ENCODE measurements at regions not wholly inside any gene's neighbourhood (a gene's known extent, or its start where the extent isn't known, plus 50 kb on each side); places are given as distances from the start of the nearest gene placed in this dataset.

DNA sequence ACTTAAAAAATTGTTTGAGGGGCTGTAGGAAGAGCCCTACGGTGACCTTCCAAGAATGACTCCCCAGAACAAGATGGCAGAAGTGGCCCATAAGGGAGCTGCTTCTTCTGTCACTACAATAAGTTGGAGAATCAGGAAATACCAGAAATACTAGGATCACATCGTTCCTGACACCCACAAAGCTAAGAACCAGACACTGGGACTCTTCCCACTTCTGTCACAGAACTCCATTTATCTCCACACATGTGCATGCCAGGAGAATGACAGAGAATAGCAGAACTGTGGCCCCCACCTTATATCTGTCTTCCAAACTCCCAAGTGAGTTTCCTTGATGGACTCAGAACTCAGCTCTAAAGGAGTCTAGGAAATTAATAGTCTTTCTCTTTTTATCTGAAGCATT is 54.6 kb upstream of the UBR2 start:
- POLR2A ChIA-PET: interaction anchor here (0.6 to 1.6 kb wide), 3 partner anchors 9 to 187 kb away, joined by 3 to 9 read pairs (median 7); no protein-coding TSS in a partner anchor
- in situ Hi-C loops (cut with MboI): no loop called here

DNA sequence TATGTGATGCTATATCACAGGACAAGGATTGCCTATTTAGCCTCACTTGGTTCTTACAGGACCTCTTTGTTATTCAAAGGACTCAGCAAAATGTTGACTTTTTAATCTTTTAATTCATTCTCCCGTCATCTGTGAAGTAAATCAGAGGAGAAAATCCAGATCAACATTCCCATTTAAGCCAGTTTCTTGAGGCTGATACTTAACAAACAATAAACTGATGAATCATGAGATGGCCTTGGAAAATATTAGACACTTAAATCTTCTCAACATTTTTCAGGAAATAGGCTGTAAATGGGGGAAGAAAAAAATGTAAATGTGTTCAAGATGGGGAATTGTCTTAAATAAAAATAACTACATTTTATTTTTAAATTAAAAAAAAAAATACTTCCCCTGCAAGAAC is 55.9 kb upstream of the UBR2 start:
- Histone ChIP-seq H3K9ac (ENCODE audit: insufficient read depth in 1 of 2, low read depth in 2 of 2, low read length in 2 of 2) (no peak overlapping the region), H3K27me3 (ENCODE audit: control insufficient read depth in 2 of 2, insufficient read depth in 2 of 2, low read length in 2 of 2) (peaks cover 0 to 23% of the 10 kb centered on the region in 2 experiments; a peak in 3 of 5 replicates), H3K36me3 (ENCODE audit: control insufficient read depth, insufficient read depth, low read length) (no peaks in the 10 kb centered on the region), H2AFZ (ENCODE audit: low read depth, low read length) (no peak overlapping the region), H3K79me2 (ENCODE audit: control insufficient read depth, insufficient read depth, low read length) (no peaks in the 10 kb centered on the region), H3K27ac (ENCODE audit: extremely low read depth, low read depth, low read length) (no peak overlapping the region), H4K20me1 (replicated peaks; ENCODE audit: control insufficient read depth, insufficient read depth, low read length) (no peaks in the 10 kb centered on the region), H3K9me1 (ENCODE audit: control insufficient read depth, insufficient read depth, low read length) (no peaks in the 10 kb centered on the region), H3K4me2 (ENCODE audit: insufficient read depth, low read length) (no peak overlapping the region), H3K4me3 (no peak overlapping the region), H3K4me1 (replicated peaks in 1 of 2; ENCODE audit: control insufficient read depth in 2 of 2, insufficient read depth in 2 of 2, low read length in 2 of 2) (no peaks in the 10 kb centered on the region), H3K9me3 (replicated peaks; ENCODE audit: control insufficient read depth, insufficient read depth, low read depth, low read length) (no peaks in the 10 kb centered on the region)
- POLR2A ChIA-PET: interaction anchor here (1.0 kb wide), 1 partner anchor 22 kb away, joined by 3 read pairs; no protein-coding TSS in a partner anchor
- CTCF ChIA-PET (ENCODE audit: low intra/inter-chr PET ratio): no interaction called here
- FAIRE-seq: no peak
- in situ Hi-C loops (cut with MboI) (no loop called here), intact Hi-C loops (cut with micrococcal nuclease) (no loop called here)
- WGBS (ENCODE audit: insufficient coverage, low coverage, missing lambda C conversion rate): 5% methylated on average over 1 of the region's 1 CpG
- 0 out of 2 replicates have a peak, but pooled peaks have one; percentile 8 for TF ChIP-seq ZNF316 (IDR thresholded peaks at IDR 0.05)
- TF ChIP-seq, protein P1, sequence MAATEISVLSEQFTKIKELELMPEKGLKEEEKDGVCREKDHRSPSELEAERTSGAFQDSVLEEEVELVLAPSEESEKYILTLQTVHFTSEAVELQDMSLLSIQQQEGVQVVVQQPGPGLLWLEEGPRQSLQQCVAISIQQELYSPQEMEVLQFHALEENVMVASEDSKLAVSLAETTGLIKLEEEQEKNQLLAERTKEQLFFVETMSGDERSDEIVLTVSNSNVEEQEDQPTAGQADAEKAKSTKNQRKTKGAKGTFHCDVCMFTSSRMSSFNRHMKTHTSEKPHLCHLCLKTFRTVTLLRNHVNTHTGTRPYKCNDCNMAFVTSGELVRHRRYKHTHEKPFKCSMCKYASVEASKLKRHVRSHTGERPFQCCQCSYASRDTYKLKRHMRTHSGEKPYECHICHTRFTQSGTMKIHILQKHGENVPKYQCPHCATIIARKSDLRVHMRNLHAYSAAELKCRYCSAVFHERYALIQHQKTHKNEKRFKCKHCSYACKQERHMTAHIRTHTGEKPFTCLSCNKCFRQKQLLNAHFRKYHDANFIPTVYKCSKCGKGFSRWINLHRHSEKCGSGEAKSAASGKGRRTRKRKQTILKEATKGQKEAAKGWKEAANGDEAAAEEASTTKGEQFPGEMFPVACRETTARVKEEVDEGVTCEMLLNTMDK (IDR thresholded peaks at IDR 0.05; ENCODE audit: borderline replicate concordance, insufficient read depth, low read depth, low read length, poor library complexity, severe bottlenecking): no peak
- no TSS peak for BruUV-seq (replicated peaks)
- no peak for DNase-seq (ENCODE audit: extremely low read depth in 1 of 4, low spot score in 3 of 4)
- no peak for ATAC-seq

More for the DNA sequence above, 54.6 kb upstream of the UBR2 start:
- CTCF ChIA-PET (ENCODE audit: low intra/inter-chr PET ratio): no interaction called here
- Histone ChIP-seq H3K9me1 (ENCODE audit: control insufficient read depth, insufficient read depth, low read length) (no peaks in the 10 kb centered on the region), H3K4me1 (replicated peaks in 1 of 2; ENCODE audit: control insufficient read depth in 2 of 2, insufficient read depth in 2 of 2, low read length in 2 of 2) (no peaks in the 10 kb centered on the region), H3K4me3 (no peak overlapping the region), H3K9ac (ENCODE audit: insufficient read depth in 1 of 2, low read depth in 2 of 2, low read length in 2 of 2) (no peak overlapping the region), H3K27me3 (ENCODE audit: control insufficient read depth in 2 of 2, insufficient read depth in 2 of 2, low read length in 2 of 2) (peaks cover 5 to 23% of the 10 kb centered on the region in 2 experiments; a peak in 3 of 5 replicates), H3K4me2 (ENCODE audit: insufficient read depth, low read length) (no peak overlapping the region), H3K79me2 (ENCODE audit: control insufficient read depth, insufficient read depth, low read length) (no peaks in the 10 kb centered on the region), H2AFZ (ENCODE audit: low read depth, low read length) (no peak overlapping the region), H3K9me3 (replicated peaks; ENCODE audit: control insufficient read depth, insufficient read depth, low read depth, low read length) (no peaks in the 10 kb centered on the region), H3K36me3 (ENCODE audit: control insufficient read depth, insufficient read depth, low read length) (no peaks in the 10 kb centered on the region), H3K27ac (ENCODE audit: extremely low read depth, low read depth, low read length) (no peak overlapping the region), H4K20me1 (replicated peaks; ENCODE audit: control insufficient read depth, insufficient read depth, low read length) (no peaks in the 10 kb centered on the region)
- DNase-seq (ENCODE audit: extremely low read depth in 1 of 4, low spot score in 3 of 4): no peak
- ATAC-seq: no peak
- WGBS (ENCODE audit: insufficient coverage, low coverage, missing lambda C conversion rate): 13% methylated on average over 2 of the region's 2 CpGs
- TF ChIP-seq ZNF354B (CRISPR knock-in tag; IDR thresholded peaks at IDR 0.05) (no peak), SIN3A (IDR thresholded peaks at IDR 0.05; ENCODE audit: borderline replicate concordance in 2 of 2, control insufficient read depth in 1 of 2, low read depth in 2 of 2, low read length in 2 of 2) (no peak), CBX1 (IDR thresholded peaks at IDR 0.05; ENCODE audit: low read depth) (no peak), CCNT2 (IDR thresholded peaks at IDR 0.05; ENCODE audit: borderline replicate concordance, extremely low read depth, insufficient read length, low read depth, low read length) (no peak), PRPF4 (IDR thresholded peaks at IDR 0.05; ENCODE audit: insufficient read depth, low read depth, low read length, poor library complexity, severe bottlenecking) (no peak)
- intact Hi-C loops (cut with micrococcal nuclease): no loop called here
- FAIRE-seq: no peak
- no TSS peak for BruUV-seq (replicated peaks)

All from K562 (cell line).